Peyer's patch (tissue), 4 donors: ENCODE measurements at regions not wholly inside any gene's neighbourhood (a gene's known extent, or its start where the extent isn't known, plus 50 kb on each side); places are given as distances from the start of the nearest gene placed in this dataset.
"Not testable (repeated sequence)": the region's sequence is repeated elsewhere in the genome, so short reads cannot be mapped to it uniquely, and the experiment has no call there.

Source experiments
- CTCF ChIP-seq, 6 experiments: fragments of 450-650 bp in 4 of 6; fragments of 200-600 bp in 2 of 6; sonication (generic) in 1 of 6; IDR thresholded peaks; one replicate each; pipeline ENCODE4 v1.5.1; 2017 to 2019; ENCODE audit warnings: antibody characterized with exemption in 6 of 6, mild to moderate bottlenecking in 3 of 6, moderate library complexity in 1 of 6
- POLR2A ChIP-seq, 2 donors: fragments of 450-650 bp; IDR thresholded peaks; one replicate each; pipeline ENCODE4 v1.5.1; 2017; ENCODE audit warnings: antibody characterized with exemption in 2 of 2, mild to moderate bottlenecking in 2 of 2, moderate library complexity in 2 of 2

DNA sequence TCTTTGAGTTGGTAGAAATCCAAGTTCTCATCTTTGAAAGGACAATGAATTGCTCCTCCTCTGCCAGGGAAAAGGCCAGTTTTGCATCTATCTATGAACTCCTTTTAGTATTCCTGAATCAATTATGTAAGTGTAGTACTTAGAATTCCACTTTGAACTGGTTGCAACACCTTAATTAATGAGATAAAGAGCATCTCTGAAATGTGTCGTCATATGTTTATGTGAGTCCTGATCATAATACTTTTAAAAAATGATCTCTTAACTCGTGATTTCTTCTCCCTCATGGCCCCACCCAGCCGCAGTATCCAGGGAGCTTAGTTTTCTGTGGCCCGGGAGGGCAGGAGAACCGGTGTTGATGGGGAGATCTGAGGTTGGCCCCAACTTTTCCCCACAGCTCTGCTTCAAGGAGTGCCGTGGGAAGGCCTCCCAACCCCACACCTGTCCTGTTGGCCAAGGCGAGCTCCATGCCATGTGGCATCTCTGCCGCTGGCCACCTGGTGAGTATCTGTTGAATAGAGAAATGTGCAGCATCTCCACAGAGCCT lies 203.5 kb downstream of the TMEM121 start:
- TF ChIP-seq CTCF, POLR2A (IDR thresholded peaks at IDR 0.05): not testable (repeated sequence)
